ENCODE measurements at regions not wholly inside any gene's neighbourhood (a gene's known extent, or its start where the extent isn't known, plus 50 kb on each side); places are given as distances from the start of the nearest gene placed in this dataset.

- WGBS, 2 experiments (ENCODE audit: extremely low coverage in 2 of 2, insufficient read length in 1 of 2), result 93% methylated on average over 2 of the region's 3 CpGs; no CpG with 5 or more reads in 1 of the 2 experiments
- Histone ChIP-seq H3K14ac (replicated peaks; ENCODE audit: low read depth, low read length) (no peak overlapping the region), H3K79me1 (ENCODE audit: low read depth in 1 of 2, low read length in 2 of 2) (no peaks in the 10 kb centered on the region), H3K4ac (ENCODE audit: low read depth, low read length) (no peak overlapping the region), H4K91ac (ENCODE audit: insufficient read depth, low read depth, low read length) (no peak overlapping the region), H2BK20ac (ENCODE audit: low read depth, low read length) (no peak overlapping the region), H3K9ac (ENCODE audit: low read depth, low read length) (no peak overlapping the region), H3K36me3 (ENCODE audit: control insufficient read depth, insufficient read depth, low read length) (no peaks in the 10 kb centered on the region), H3K9me3 (ENCODE audit: control insufficient read depth, insufficient read depth, low read length) (no peaks in the 10 kb centered on the region), H3K23ac (ENCODE audit: low read depth, low read length) (no peak overlapping the region), H4K5ac (ENCODE audit: low read depth, low read length) (no peak overlapping the region), H3K4me1 (ENCODE audit: control insufficient read depth, insufficient read depth, low read length) (0 out of 2 replicates have a peak, but pooled peaks cover 3% of the 10 kb centered on the region), H3K9me1 (ENCODE audit: insufficient read depth, low read length) (no peaks in the 10 kb centered on the region), H3K27ac (ENCODE audit: insufficient read depth, low read length) (no peak overlapping the region), H4K20me1 (ENCODE audit: insufficient read depth, low read length) (no peaks in the 10 kb centered on the region), H2AK9ac (replicated peaks; ENCODE audit: low read depth, low read length, poor library complexity) (no peak overlapping the region), H2BK5ac (ENCODE audit: low read depth, low read length, poor library complexity, severe bottlenecking) (no peak overlapping the region), H3K4me3 (ENCODE audit: insufficient read depth, low read depth, low read length) (no peak overlapping the region), H3K27me3 (ENCODE audit: control insufficient read depth, insufficient read depth, low read length) (no peaks in the 10 kb centered on the region), H4K8ac (ENCODE audit: low read depth in 2 of 2, low read length in 2 of 2) (no peak overlapping the region), H3K18ac (ENCODE audit: low read depth, low read length) (no peak overlapping the region), H2AK5ac (ENCODE audit: low read depth, low read length) (no peak overlapping the region), H2BK15ac (ENCODE audit: low read depth, low read length) (no peak overlapping the region), H3K4me2 (ENCODE audit: low read depth, low read length) (no peak overlapping the region), H2BK120ac (ENCODE audit: low read depth, low read length) (no peak overlapping the region), H2AFZ (replicated peaks; ENCODE audit: low read length, poor library complexity) (no peak overlapping the region), H3K56ac (ENCODE audit: extremely low read depth, insufficient read depth, low read length) (no peak overlapping the region)
- intact Hi-C loops (cut with micrococcal nuclease) (no loop called here), dilution Hi-C loops (cut with HindIII; ENCODE audit: low sequenced_read_pairs, unreplicated experiment) (no loop called here), in situ Hi-C loops (cut with MboI; ENCODE audit: low sequenced_read_pairs) (no loop called here)
- no peak for DNase-seq
- no TSS peak for BruUV-seq (replicated peaks)
- POLR2A ChIA-PET (ENCODE audit: unreplicated experiment), result no interaction called here
- no peak for ATAC-seq (ENCODE audit: low read depth)
- TF ChIP-seq, protein P1, sequence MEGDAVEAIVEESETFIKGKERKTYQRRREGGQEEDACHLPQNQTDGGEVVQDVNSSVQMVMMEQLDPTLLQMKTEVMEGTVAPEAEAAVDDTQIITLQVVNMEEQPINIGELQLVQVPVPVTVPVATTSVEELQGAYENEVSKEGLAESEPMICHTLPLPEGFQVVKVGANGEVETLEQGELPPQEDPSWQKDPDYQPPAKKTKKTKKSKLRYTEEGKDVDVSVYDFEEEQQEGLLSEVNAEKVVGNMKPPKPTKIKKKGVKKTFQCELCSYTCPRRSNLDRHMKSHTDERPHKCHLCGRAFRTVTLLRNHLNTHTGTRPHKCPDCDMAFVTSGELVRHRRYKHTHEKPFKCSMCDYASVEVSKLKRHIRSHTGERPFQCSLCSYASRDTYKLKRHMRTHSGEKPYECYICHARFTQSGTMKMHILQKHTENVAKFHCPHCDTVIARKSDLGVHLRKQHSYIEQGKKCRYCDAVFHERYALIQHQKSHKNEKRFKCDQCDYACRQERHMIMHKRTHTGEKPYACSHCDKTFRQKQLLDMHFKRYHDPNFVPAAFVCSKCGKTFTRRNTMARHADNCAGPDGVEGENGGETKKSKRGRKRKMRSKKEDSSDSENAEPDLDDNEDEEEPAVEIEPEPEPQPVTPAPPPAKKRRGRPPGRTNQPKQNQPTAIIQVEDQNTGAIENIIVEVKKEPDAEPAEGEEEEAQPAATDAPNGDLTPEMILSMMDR (conservative IDR thresholded peaks at IDR 0.05; ENCODE audit: low read depth, low read length), result no peak
- TF ChIP-seq RCOR1 (IDR thresholded peaks at IDR 0.05; ENCODE audit: insufficient replicate concordance, low read length) (no peak), POLR2A (IDR thresholded peaks at IDR 0.05; ENCODE audit: low read depth, low read length) (no peak), FOS (IDR thresholded peaks at IDR 0.05; ENCODE audit: low read depth, low read length) (no peak), MAFK (IDR thresholded peaks at IDR 0.05; ENCODE audit: low read depth, low read length) (no peak), BHLHE40 (IDR thresholded peaks at IDR 0.05; ENCODE audit: low read depth, low read length) (no peak), NFE2L2 (IDR thresholded peaks at IDR 0.05; ENCODE audit: low read depth, low read length) (no peak), RFX5 (IDR thresholded peaks at IDR 0.05; ENCODE audit: low read depth, low read length) (no peak), RAD21 (IDR thresholded peaks at IDR 0.05; ENCODE audit: low read length) (no peak), MAZ (IDR thresholded peaks at IDR 0.05; ENCODE audit: borderline replicate concordance, low read depth, low read length) (no peak)
- TF ChIP-seq, protein P2, sequence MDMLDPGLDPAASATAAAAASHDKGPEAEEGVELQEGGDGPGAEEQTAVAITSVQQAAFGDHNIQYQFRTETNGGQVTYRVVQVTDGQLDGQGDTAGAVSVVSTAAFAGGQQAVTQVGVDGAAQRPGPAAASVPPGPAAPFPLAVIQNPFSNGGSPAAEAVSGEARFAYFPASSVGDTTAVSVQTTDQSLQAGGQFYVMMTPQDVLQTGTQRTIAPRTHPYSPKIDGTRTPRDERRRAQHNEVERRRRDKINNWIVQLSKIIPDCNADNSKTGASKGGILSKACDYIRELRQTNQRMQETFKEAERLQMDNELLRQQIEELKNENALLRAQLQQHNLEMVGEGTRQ (IDR thresholded peaks at IDR 0.05; ENCODE audit: low read depth, low read length), result no peak
- CTCF ChIA-PET, result no interaction called here
Observed at GRCh38 chr12:58481811-58482210, 438.5 kb downstream of the LRIG3 start.
